ENCODE measurements at regions not wholly inside any gene's neighbourhood (a gene's known extent, or its start where the extent isn't known, plus 50 kb on each side); places are given as distances from the start of the nearest gene placed in this dataset.

GRCh38 chr10:27373566-27374160, 130.4 kb upstream of the RAB18 start:
- TF ChIP-seq MXI1 (IDR thresholded peaks at IDR 0.05; ENCODE audit: borderline replicate concordance, low read depth, low read length), result no peak
- TF ChIP-seq RFX5 (IDR thresholded peaks at IDR 0.05; ENCODE audit: low read depth, low read length), result no peak
- no peak for TF ChIP-seq CTCF (conservative IDR thresholded peaks at IDR 0.05; ENCODE audit: low read depth, low read length)
- TF ChIP-seq USF2 (IDR thresholded peaks at IDR 0.05; ENCODE audit: low read depth, low read length), result no peak
- no peak for TF ChIP-seq SMC3 (IDR thresholded peaks at IDR 0.05; ENCODE audit: low read depth, low read length)
- TF ChIP-seq POLR2A (IDR thresholded peaks at IDR 0.05; ENCODE audit: low read depth, low read length), result no peak
- no peak for TF ChIP-seq MAZ (IDR thresholded peaks at IDR 0.05; ENCODE audit: borderline replicate concordance, low read depth, low read length)
- TF ChIP-seq MAFK (IDR thresholded peaks at IDR 0.05; ENCODE audit: low read depth, low read length), result no peak
- no peak for TF ChIP-seq CHD1 (IDR thresholded peaks at IDR 0.05; ENCODE audit: low read depth, low read length)
